NB4 (cell line): ENCODE measurements at regions not wholly inside any gene's neighbourhood (a gene's known extent, or its start where the extent isn't known, plus 50 kb on each side); places are given as distances from the start of the nearest gene placed in this dataset.

Experiments
- CTCF ChIP-seq: IDR thresholded peaks from one replicate; pipeline ENCODE4 v1.5.1; 2012; ENCODE audit warnings: low read depth, low read length
- POLR2A ChIP-seq: IDR thresholded peaks from 2 replicates; pipeline ENCODE4 v1.6.1; 2011; ENCODE audit warnings: mild to moderate bottlenecking; ENCODE audit not compliant: insufficient read length; ENCODE audit errors: extremely low read depth

DNA sequence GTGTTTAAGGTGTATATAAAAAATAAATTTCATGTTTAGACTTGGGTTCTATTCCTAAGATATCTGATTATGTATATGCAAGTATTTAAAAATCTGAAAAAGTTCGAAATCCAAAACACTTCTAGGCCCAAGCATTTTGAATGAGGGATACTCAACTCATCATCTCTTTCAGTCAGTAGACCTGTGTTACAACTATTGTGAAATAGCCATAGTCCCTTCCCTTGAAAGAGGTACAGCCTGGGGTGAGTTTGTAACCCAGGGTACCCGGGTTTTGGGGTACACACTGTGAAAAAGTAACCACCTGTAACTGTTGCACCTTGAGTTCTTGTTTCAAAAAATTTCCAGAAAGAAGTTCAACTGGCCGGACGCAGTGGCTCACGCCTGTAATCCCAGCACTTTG, 76.6 kb upstream of the DOK5 start:
- TF ChIP-seq CTCF (no peak), POLR2A (no peak)
